ENCODE measurements at regions not wholly inside any gene's neighbourhood (a gene's known extent, or its start where the extent isn't known, plus 50 kb on each side); places are given as distances from the start of the nearest gene placed in this dataset.

DNA sequence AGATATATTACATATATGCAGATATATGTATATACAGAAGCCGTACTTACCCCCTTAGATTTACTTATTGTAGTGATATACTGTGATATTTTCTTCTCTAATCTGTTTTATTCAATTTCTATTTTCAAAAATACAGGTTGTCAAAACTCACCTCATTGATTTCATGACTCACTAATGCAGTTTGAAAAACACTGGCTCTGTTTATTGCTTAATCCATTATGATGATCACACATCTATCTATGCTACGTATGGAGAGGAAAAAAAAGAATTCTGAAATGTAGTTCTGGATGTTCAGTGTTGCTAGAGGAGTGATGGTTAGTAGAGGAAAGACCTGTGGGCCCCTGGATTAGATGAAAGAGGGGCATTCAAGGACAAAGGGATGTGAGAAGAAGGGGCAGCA, 121.0 kb upstream of the RPS23 start:
- H3K4me1 ChIP-seq (ENCODE audit: control insufficient read depth in 2 of 2, insufficient read depth in 2 of 2, low read length in 1 of 2) = no peaks in the 10 kb centered on the region
- WGBS, 2 donors = 84 to 90% methylated on average over 2 of the region's 2 CpGs

DNA sequence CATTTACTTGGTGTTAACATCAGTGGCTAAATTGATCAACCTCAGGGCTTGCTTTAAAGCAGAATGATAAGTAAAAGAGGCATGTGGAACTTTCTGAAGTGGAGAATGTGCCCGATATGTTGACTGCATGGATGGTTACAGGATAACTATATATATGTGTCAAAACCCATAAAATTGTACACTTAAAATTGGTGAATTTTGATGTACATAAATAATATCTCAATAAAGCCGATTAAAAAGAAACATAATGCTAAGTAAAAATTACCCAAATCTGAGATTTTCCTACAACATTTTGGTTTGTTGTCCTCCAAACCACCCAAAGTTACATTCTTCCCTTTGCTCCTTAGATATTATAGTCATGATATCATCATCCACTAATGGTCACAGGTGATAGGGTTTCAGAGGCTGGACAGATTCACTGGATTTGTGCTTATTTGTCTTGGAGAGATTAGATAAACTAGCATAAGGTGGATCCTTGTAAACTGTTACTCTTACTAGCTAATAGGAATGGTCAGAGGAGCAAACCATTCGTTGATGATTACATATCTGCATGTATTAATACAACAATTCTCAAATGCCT, 119.7 kb upstream of the RPS23 start:
- Histone ChIP-seq H3K4me1 (ENCODE audit: control insufficient read depth in 2 of 2, insufficient read depth in 2 of 2, low read length in 1 of 2) (no peaks in the 10 kb centered on the region), H3K36me3 (ENCODE audit: control insufficient read depth in 2 of 2, insufficient read depth in 2 of 2, low read length in 1 of 2) (no peaks in the 10 kb centered on the region), H3K27ac (ENCODE audit: low read depth in 2 of 2, low read length in 1 of 2) (no peak overlapping the region), H3K27me3 (ENCODE audit: control insufficient read depth in 1 of 2, insufficient read depth in 2 of 2, low read length in 2 of 2) (no peaks in the 10 kb centered on the region), H3K4me3 (ENCODE audit: low read depth in 1 of 2, low read length in 2 of 2) (no peak overlapping the region), H3K9me3 (ENCODE audit: control insufficient read depth in 2 of 2, insufficient read depth in 1 of 2, low read depth in 1 of 2, low read length in 1 of 2) (no peaks in the 10 kb centered on the region)
- 87 to 95% methylated on average over 3 of the region's 3 CpGs for WGBS, 2 donors

More for the DNA sequence above, 121.0 kb upstream of the RPS23 start:
- H3K4me3 ChIP-seq (ENCODE audit: low read depth in 1 of 2, low read length in 2 of 2) = no peak overlapping the region
- no peaks in the 10 kb centered on the region for H3K27me3 ChIP-seq (ENCODE audit: control insufficient read depth in 1 of 2, insufficient read depth in 2 of 2, low read length in 2 of 2)
- peaks cover 0 to 3% of the 10 kb centered on the region in 2 donors for H3K9me3 ChIP-seq (ENCODE audit: control insufficient read depth in 2 of 2, insufficient read depth in 1 of 2, low read depth in 1 of 2, low read length in 1 of 2)
- H3K27ac ChIP-seq (ENCODE audit: low read depth in 2 of 2, low read length in 1 of 2) = no peak overlapping the region
- no peaks in the 10 kb centered on the region for H3K36me3 ChIP-seq (ENCODE audit: control insufficient read depth in 2 of 2, insufficient read depth in 2 of 2, low read length in 1 of 2)

DNA sequence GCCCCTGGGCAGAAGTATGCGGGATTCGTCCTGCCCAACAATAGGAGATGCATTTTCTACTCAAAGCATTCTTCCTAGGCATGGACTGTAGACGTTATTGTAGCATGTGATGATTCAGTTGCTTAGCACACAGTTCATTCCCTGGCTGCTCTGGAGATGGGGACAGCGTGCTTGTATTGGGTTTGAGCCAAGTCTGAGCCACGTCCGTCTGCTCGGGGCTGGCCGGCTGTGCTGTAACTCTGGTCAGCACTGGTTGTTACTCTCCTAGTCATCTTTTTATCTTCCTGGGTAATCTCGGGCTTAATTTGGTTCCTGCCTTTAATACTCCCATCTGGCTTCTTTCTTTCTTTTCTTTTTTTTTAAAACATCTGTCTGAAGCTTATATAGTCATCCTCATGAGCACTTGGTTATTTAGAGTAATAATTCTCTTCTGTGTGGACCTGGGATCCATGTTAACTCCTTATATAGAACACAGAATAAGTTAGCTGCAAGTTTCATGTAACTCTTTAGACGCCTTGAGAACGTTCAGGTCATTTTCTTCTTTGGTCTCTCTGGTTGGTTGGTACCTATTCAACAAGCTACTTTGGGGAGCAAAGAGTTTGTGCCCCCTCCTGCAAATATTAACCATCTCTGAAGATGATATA, 118.8 kb upstream of the RPS23 start:
- H3K4me3 ChIP-seq (ENCODE audit: low read depth in 1 of 2, low read length in 2 of 2) = no peak overlapping the region
- 29 to 37% methylated on average over 11 of the region's 11 CpGs for WGBS, 2 donors
- no peak overlapping the region for H3K27ac ChIP-seq (ENCODE audit: low read depth in 2 of 2, low read length in 1 of 2)
- H3K36me3 ChIP-seq (ENCODE audit: control insufficient read depth in 2 of 2, insufficient read depth in 2 of 2, low read length in 1 of 2) = no peaks in the 10 kb centered on the region
- H3K4me1 ChIP-seq (ENCODE audit: control insufficient read depth in 2 of 2, insufficient read depth in 2 of 2, low read length in 1 of 2) = no peaks in the 10 kb centered on the region
- H3K27me3 ChIP-seq (ENCODE audit: control insufficient read depth in 1 of 2, insufficient read depth in 2 of 2, low read length in 2 of 2) = no peaks in the 10 kb centered on the region
- H3K9me3 ChIP-seq (ENCODE audit: control insufficient read depth in 2 of 2, insufficient read depth in 1 of 2, low read depth in 1 of 2, low read length in 1 of 2) = no peaks in the 10 kb centered on the region

DNA sequence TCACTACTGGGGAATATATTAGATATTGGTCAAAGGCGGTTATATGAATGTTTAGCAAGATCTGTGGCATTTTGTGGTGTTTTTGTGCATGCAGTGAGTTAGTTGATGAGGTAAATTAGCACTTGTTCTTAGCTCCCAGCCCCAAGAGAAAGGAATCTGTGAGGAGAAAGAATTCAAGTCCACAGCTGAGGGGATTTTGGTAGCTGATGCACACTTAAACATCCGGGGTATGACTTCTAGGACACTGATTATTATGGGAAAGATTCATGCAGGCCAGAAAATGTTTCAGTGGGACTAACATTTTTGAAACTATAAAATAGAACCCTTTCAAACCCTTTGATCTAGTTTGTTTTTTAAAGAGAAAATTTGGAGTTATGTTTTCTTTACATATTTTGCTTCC, 118.2 kb upstream of the RPS23 start:
- Histone ChIP-seq H3K36me3 (ENCODE audit: control insufficient read depth in 2 of 2, insufficient read depth in 2 of 2, low read length in 1 of 2) (no peaks in the 10 kb centered on the region), H3K9me3 (ENCODE audit: control insufficient read depth in 2 of 2, insufficient read depth in 1 of 2, low read depth in 1 of 2, low read length in 1 of 2) (no peaks in the 10 kb centered on the region), H3K27ac (ENCODE audit: low read depth in 2 of 2, low read length in 1 of 2) (no peak overlapping the region), H3K27me3 (ENCODE audit: control insufficient read depth in 1 of 2, insufficient read depth in 2 of 2, low read length in 2 of 2) (no peaks in the 10 kb centered on the region), H3K4me3 (ENCODE audit: low read depth in 1 of 2, low read length in 2 of 2) (no peak overlapping the region), H3K4me1 (ENCODE audit: control insufficient read depth in 2 of 2, insufficient read depth in 2 of 2, low read length in 1 of 2) (no peaks in the 10 kb centered on the region)
- WGBS, 2 donors = 69 to 77% methylated on average over 2 of the region's 2 CpGs

DNA sequence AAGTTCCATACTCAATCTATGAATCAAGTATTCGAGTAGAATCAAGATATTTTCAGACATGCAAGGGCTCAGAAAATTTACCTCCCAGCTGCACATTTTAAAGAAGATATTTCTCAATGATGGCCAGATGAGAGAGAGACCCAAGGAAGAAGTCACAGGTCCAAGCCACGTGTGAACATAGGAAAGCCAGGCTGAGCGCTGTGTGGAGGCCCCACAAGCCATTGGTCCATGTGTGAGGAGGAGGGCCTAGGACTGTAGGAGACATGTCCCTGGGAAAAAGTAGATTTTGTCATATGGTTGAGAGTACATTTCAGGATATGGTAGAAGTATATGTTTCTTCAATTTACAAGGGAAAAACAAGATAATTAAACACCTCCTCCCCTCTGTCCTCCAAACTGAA, 115.8 kb upstream of the RPS23 start:
- Histone ChIP-seq H3K4me1 (ENCODE audit: control insufficient read depth in 2 of 2, insufficient read depth in 2 of 2, low read length in 1 of 2) (no peaks in the 10 kb centered on the region), H3K4me3 (ENCODE audit: low read depth in 1 of 2, low read length in 2 of 2) (no peak overlapping the region), H3K9me3 (ENCODE audit: control insufficient read depth in 2 of 2, insufficient read depth in 1 of 2, low read depth in 1 of 2, low read length in 1 of 2) (no peaks in the 10 kb centered on the region), H3K27me3 (ENCODE audit: control insufficient read depth in 1 of 2, insufficient read depth in 2 of 2, low read length in 2 of 2) (no peaks in the 10 kb centered on the region), H3K36me3 (ENCODE audit: control insufficient read depth in 2 of 2, insufficient read depth in 2 of 2, low read length in 1 of 2) (no peaks in the 10 kb centered on the region), H3K27ac (ENCODE audit: low read depth in 2 of 2, low read length in 1 of 2) (no peak overlapping the region)
- 85 to 90% methylated on average over 3 of the region's 3 CpGs for whole genome bisulfite sequencing, 2 donors

DNA sequence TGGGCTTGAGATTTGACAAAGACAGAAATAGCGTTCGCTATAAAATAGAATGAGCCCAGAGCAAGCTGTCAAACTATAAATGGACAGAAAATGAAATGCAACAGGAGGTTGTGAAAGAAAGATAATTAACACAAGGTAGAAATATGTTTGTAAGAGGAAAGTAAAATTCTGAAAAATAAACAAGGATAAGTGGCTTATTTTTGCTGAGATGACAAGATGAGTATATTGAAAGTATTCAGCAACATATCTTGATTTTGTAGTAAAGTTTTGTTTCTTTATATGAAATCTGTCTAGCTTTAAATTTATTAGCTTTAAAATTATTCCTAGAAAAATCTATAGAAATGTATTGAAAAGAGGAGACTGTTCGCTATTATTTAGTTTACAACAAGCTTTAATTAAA, 111.9 kb upstream of the RPS23 start:
- H3K9me3 ChIP-seq (ENCODE audit: control insufficient read depth in 2 of 2, insufficient read depth in 1 of 2, low read depth in 1 of 2, low read length in 1 of 2) = no peaks in the 10 kb centered on the region
- H3K4me1 ChIP-seq (ENCODE audit: control insufficient read depth in 2 of 2, insufficient read depth in 2 of 2, low read length in 1 of 2) = no peaks in the 10 kb centered on the region
- WGBS, 2 donors = 94 to 95% methylated on average over 3 of the region's 3 CpGs
- H3K27ac ChIP-seq (ENCODE audit: low read depth in 2 of 2, low read length in 1 of 2) = no peak overlapping the region
- H3K4me3 ChIP-seq (ENCODE audit: low read depth in 1 of 2, low read length in 2 of 2) = no peak overlapping the region
- no peaks in the 10 kb centered on the region for H3K27me3 ChIP-seq (ENCODE audit: control insufficient read depth in 1 of 2, insufficient read depth in 2 of 2, low read length in 2 of 2)
- H3K36me3 ChIP-seq (ENCODE audit: control insufficient read depth in 2 of 2, insufficient read depth in 2 of 2, low read length in 1 of 2) = no peaks in the 10 kb centered on the region

DNA sequence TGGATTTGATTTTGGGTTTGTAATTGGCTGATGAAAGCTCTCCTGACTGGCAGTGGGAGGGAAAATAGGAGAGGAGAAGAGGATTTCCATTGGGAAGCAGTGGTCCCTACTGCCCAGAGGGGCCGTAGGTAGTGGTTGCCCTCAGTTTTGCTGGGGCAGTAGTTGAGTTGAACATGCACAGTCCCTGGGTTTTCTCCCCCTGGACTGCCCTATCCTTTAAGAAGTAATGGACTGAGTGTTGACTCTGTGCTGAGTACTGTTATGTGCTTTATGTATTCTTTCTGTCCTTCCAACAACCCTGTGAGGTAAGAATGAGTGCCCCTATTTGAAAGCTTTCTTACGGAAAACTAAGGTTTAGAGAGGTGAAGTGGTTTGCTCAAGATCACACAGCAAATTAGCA, 111.2 kb upstream of the RPS23 start:
- H3K4me1 ChIP-seq (ENCODE audit: control insufficient read depth in 2 of 2, insufficient read depth in 2 of 2, low read length in 1 of 2) = no peaks in the 10 kb centered on the region
- WGBS, 2 donors = 93 to 94% methylated on average over 2 of the region's 2 CpGs
- no peaks in the 10 kb centered on the region for H3K9me3 ChIP-seq (ENCODE audit: control insufficient read depth in 2 of 2, insufficient read depth in 1 of 2, low read depth in 1 of 2, low read length in 1 of 2)
- no peak overlapping the region for H3K4me3 ChIP-seq (ENCODE audit: low read depth in 1 of 2, low read length in 2 of 2)
- H3K36me3 ChIP-seq (ENCODE audit: control insufficient read depth in 2 of 2, insufficient read depth in 2 of 2, low read length in 1 of 2) = no peaks in the 10 kb centered on the region
- H3K27ac ChIP-seq (ENCODE audit: low read depth in 2 of 2, low read length in 1 of 2) = no peak overlapping the region
- H3K27me3 ChIP-seq (ENCODE audit: control insufficient read depth in 1 of 2, insufficient read depth in 2 of 2, low read length in 2 of 2) = no peaks in the 10 kb centered on the region

DNA sequence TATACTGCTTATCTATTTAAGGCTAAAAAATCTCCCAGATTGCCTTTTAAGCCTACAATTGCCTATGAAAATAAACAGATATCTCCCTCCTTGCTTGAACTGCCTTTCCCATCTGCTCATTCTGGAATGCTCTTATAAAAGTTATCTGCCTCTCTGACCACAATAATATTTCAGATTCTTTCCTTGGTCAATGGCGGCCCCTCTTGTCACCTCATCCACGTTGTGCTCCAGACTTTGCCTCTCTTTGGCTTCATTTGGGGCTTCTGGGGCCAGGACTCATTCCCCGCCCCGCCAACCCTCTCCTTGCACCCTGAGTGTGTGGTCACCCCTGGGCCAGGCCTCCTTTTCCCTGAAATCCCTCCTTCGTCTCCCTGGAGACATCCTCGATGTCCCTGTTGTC, 110.0 kb upstream of the RPS23 start:
- no peak overlapping the region for H3K27ac ChIP-seq (ENCODE audit: low read depth in 2 of 2, low read length in 1 of 2)
- H3K9me3 ChIP-seq (ENCODE audit: control insufficient read depth in 2 of 2, insufficient read depth in 1 of 2, low read depth in 1 of 2, low read length in 1 of 2) = no peaks in the 10 kb centered on the region
- H3K4me1 ChIP-seq (ENCODE audit: control insufficient read depth in 2 of 2, insufficient read depth in 2 of 2, low read length in 1 of 2) = no peaks in the 10 kb centered on the region
- 84% methylated on average over 6 of the region's 6 CpGs for WGBS, 2 donors
- H3K4me3 ChIP-seq (ENCODE audit: low read depth in 1 of 2, low read length in 2 of 2) = no peak overlapping the region
- H3K27me3 ChIP-seq (ENCODE audit: control insufficient read depth in 1 of 2, insufficient read depth in 2 of 2, low read length in 2 of 2) = no peaks in the 10 kb centered on the region
- no peaks in the 10 kb centered on the region for H3K36me3 ChIP-seq (ENCODE audit: control insufficient read depth in 2 of 2, insufficient read depth in 2 of 2, low read length in 1 of 2)

DNA sequence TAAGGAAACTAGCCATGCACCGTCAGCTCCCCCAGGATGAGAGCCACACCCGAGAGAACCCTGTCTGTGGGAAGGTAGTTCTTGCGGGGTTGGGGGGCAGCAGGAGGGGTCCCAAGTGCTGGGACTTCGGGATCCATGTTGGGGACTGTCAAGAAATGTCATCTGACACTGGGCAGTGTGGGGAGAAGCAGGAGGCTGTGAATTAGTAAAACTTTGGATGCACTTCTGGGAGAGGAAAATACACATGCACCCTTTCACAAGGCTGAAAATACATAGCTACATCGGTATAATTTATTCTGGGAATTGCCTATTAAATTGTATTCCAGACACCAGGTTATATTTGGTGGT, 109.6 kb upstream of the RPS23 start:
- Histone ChIP-seq H3K4me1 (ENCODE audit: control insufficient read depth in 2 of 2, insufficient read depth in 2 of 2, low read length in 1 of 2) (no peaks in the 10 kb centered on the region), H3K27ac (ENCODE audit: low read depth in 2 of 2, low read length in 1 of 2) (no peak overlapping the region), H3K4me3 (ENCODE audit: low read depth in 1 of 2, low read length in 2 of 2) (no peak overlapping the region), H3K27me3 (ENCODE audit: control insufficient read depth in 1 of 2, insufficient read depth in 2 of 2, low read length in 2 of 2) (no peaks in the 10 kb centered on the region), H3K36me3 (ENCODE audit: control insufficient read depth in 2 of 2, insufficient read depth in 2 of 2, low read length in 1 of 2) (no peaks in the 10 kb centered on the region), H3K9me3 (ENCODE audit: control insufficient read depth in 2 of 2, insufficient read depth in 1 of 2, low read depth in 1 of 2, low read length in 1 of 2) (no peaks in the 10 kb centered on the region)
- WGBS, 2 donors = 46 to 50% methylated on average over 5 of the region's 5 CpGs
